OCI-LY7 (cell line): ENCODE measurements at regions not wholly inside any gene's neighbourhood (a gene's known extent, or its start where the extent isn't known, plus 50 kb on each side); places are given as distances from the start of the nearest gene placed in this dataset.

Experiments
- BruUV-seq: library from RNA; stranded (reverse); fragments of 400-500 nt; replicated peaks from 2 replicates; lab custom pipeline; 2021; lab: Mats Ljungman, UMichigan
- CTCF ChIA-PET: fragments of 300-600 bp; sonication (Branson Sonifier 250); formaldehyde crosslinking; loops from one replicate; lab custom pipeline; 2022; ENCODE audit warnings: antibody characterized with exemption; ENCODE audit not compliant: unreplicated experiment; lab: Charles Lee
- POLR2A ChIA-PET: fragments of 300-600 bp; sonication (Branson Sonifier 250); formaldehyde crosslinking; loops from one replicate; lab custom pipeline; 2022; ENCODE audit warnings: antibody characterized with exemption; lab: Charles Lee
- DNase-seq: peaks from one replicate; pipeline ENCODE4 v3.0.0-alpha.2; 2015; ENCODE audit warnings: low spot score
- H2AFZ ChIP-seq: fragments of 200-600 bp; sonication (generic), shearing (Covaris generic); 2 replicates; pipeline ENCODE4 v1.6.1; 2014; ENCODE audit warnings: mild to moderate bottlenecking, antibody characterized with exemption, low read length, moderate library complexity
- H3K27ac ChIP-seq: fragments of 200-600 bp; sonication (generic); 2 replicates; pipeline ENCODE4 v1.5.1; 2014; ENCODE audit warnings: mixed run types, low read depth, mild to moderate bottlenecking, moderate library complexity, low read length, inconsistent platforms; ENCODE audit not compliant: poor library complexity, severe bottlenecking
- H3K36me3 ChIP-seq: fragments of 200-600 bp; sonication (generic); 2 replicates; pipeline ENCODE4 v1.6.1; 2014; ENCODE audit warnings: mild to moderate bottlenecking, antibody characterized with exemption, low read length, moderate library complexity, mixed read lengths; ENCODE audit not compliant: insufficient read depth
- H3K4me1 ChIP-seq: fragments of 200-600 bp; sonication (generic); 2 replicates; pipeline ENCODE4 v1.5.1; 2014; ENCODE audit warnings: mild to moderate bottlenecking, low read length; ENCODE audit not compliant: insufficient read depth, poor library complexity, severe bottlenecking
- H3K4me2 ChIP-seq: fragments of 200-600 bp; sonication (generic); 2 replicates; pipeline ENCODE4 v1.6.1; 2014; ENCODE audit warnings: mild to moderate bottlenecking, low read length
- H3K4me3 ChIP-seq: fragments of 200-600 bp; sonication (generic); 2 replicates; pipeline ENCODE4 v1.5.1; 2014; ENCODE audit warnings: mild to moderate bottlenecking, low read depth, low read length; ENCODE audit not compliant: poor library complexity, severe bottlenecking
- H3K79me2 ChIP-seq: fragments of 200-600 bp; sonication (generic); 2 replicates; pipeline ENCODE4 v1.6.1; 2016; ENCODE audit warnings: low read depth, mild to moderate bottlenecking, low read length, moderate library complexity, mixed read lengths; ENCODE audit not compliant: insufficient read depth
- H3K9me2 ChIP-seq: fragments of 200-600 bp; sonication (generic); 2 replicates; pipeline ENCODE4 v1.6.1; 2016; ENCODE audit warnings: mild to moderate bottlenecking, low read length, mixed read lengths; ENCODE audit not compliant: insufficient read depth
- H3K9me3 ChIP-seq: fragments of 200-600 bp; sonication (generic); 2 replicates; pipeline ENCODE4 v1.6.1; 2014; ENCODE audit warnings: mild to moderate bottlenecking, mixed run types, low read length, mixed read lengths
- H4K20me1 ChIP-seq: fragments of 200-600 bp; sonication (generic); 2 replicates; pipeline ENCODE4 v1.6.1; 2014; ENCODE audit warnings: mild to moderate bottlenecking, antibody characterized with exemption, low read length, moderate library complexity, mixed read lengths; ENCODE audit not compliant: insufficient read depth
- EZH2phosphoT487 ChIP-seq: fragments of 200-600 bp; sonication (generic); IDR thresholded peaks from 2 replicates; pipeline ENCODE4 v1.6.1; 2018; ENCODE audit warnings: low read depth, borderline replicate concordance, mild to moderate bottlenecking, mixed run types, antibody characterized with exemption, low read length, moderate library complexity, mixed read lengths
- intact Hi-C: fragments of 100-400 bp; cut with micrococcal nuclease; formaldehyde crosslinking; loops from one replicate; pipeline ENCODE4 v1.10.0; 2022; ENCODE audit not compliant: unreplicated experiment
- TF ChIP-seq, protein P1 (sequence below): fragments of 200-600 bp; sonication (generic); conservative IDR thresholded peaks from 2 replicates; pipeline ENCODE4 v1.5.1; 2014; ENCODE audit warnings: mild to moderate bottlenecking, antibody characterized with exemption, low read length, moderate library complexity, mixed read lengths

DNA sequence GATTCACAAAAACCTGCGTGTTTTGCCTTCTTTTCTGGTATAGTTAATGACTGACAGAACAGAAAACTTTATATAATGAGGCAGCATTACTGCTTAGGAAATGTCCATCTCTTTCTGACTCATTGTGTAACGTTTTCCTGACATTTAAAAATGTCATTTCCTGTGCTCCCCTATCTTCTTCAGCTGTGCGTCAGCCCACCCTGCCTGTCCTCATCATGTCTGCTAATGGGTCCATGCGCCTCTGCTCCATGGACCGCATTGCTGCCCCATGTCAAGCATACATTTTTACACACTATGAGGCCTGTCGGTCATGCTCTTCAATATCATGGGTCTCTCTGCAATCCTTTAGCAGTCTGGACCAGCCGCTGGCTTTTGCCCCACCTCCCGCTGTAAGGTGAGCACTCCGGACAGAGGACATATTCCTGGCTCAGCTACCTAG is 234.3 kb downstream of the CDCA7 start:
- no peak overlapping the region for H3K4me3 ChIP-seq
- H3K36me3 ChIP-seq, result no peaks in the 10 kb centered on the region
- H3K4me1 ChIP-seq, result no peaks in the 10 kb centered on the region
- H3K79me2 ChIP-seq, result no peaks in the 10 kb centered on the region
- TF ChIP-seq, protein P1, sequence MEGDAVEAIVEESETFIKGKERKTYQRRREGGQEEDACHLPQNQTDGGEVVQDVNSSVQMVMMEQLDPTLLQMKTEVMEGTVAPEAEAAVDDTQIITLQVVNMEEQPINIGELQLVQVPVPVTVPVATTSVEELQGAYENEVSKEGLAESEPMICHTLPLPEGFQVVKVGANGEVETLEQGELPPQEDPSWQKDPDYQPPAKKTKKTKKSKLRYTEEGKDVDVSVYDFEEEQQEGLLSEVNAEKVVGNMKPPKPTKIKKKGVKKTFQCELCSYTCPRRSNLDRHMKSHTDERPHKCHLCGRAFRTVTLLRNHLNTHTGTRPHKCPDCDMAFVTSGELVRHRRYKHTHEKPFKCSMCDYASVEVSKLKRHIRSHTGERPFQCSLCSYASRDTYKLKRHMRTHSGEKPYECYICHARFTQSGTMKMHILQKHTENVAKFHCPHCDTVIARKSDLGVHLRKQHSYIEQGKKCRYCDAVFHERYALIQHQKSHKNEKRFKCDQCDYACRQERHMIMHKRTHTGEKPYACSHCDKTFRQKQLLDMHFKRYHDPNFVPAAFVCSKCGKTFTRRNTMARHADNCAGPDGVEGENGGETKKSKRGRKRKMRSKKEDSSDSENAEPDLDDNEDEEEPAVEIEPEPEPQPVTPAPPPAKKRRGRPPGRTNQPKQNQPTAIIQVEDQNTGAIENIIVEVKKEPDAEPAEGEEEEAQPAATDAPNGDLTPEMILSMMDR, result no peak
- TF ChIP-seq EZH2phosphoT487, result no peak
- no peaks in the 10 kb centered on the region for H3K9me2 ChIP-seq
- no peak for DNase-seq
- no peak overlapping the region for H3K27ac ChIP-seq
- no peaks in the 10 kb centered on the region for H4K20me1 ChIP-seq
- POLR2A ChIA-PET, result interaction anchor here (1.0 kb wide), 1 partner anchor 74 kb away, joined by 3 read pairs; no protein-coding TSS in a partner anchor
- CTCF ChIA-PET, result no interaction called here
- no peak overlapping the region for H3K4me2 ChIP-seq
- no TSS peak for BruUV-seq
- no peaks in the 10 kb centered on the region for H3K9me3 ChIP-seq
- intact Hi-C loops, result no loop called here
- no peak overlapping the region for H2AFZ ChIP-seq

- POLR2A ChIA-PET, result interaction anchor here (1.0 kb wide), 2 partner anchors 9 to 73 kb away, joined by 3 read pairs; no protein-coding TSS in a partner anchor
- CTCF ChIA-PET, result no interaction called here
- Histone ChIP-seq H4K20me1 (no peaks in the 10 kb centered on the region), H3K4me3 (no peak overlapping the region), H3K4me1 (no peaks in the 10 kb centered on the region), H3K27ac (no peak overlapping the region), H3K9me3 (0 out of 2 replicates have a peak, but pooled peaks cover 2% of the 10 kb centered on the region), H3K36me3 (no peaks in the 10 kb centered on the region), H3K79me2 (no peaks in the 10 kb centered on the region), H3K9me2 (no peaks in the 10 kb centered on the region), H3K4me2 (no peak overlapping the region), H2AFZ (no peak overlapping the region)
- BruUV-seq, result no TSS peak
- intact Hi-C loops, result no loop called here
- no peak for DNase-seq
- TF ChIP-seq EZH2phosphoT487, result no peak
- TF ChIP-seq, protein P1, result no peak
Measured at GRCh38 chr2:173589604-173590275, 235.1 kb downstream of the CDCA7 start.

DNA sequence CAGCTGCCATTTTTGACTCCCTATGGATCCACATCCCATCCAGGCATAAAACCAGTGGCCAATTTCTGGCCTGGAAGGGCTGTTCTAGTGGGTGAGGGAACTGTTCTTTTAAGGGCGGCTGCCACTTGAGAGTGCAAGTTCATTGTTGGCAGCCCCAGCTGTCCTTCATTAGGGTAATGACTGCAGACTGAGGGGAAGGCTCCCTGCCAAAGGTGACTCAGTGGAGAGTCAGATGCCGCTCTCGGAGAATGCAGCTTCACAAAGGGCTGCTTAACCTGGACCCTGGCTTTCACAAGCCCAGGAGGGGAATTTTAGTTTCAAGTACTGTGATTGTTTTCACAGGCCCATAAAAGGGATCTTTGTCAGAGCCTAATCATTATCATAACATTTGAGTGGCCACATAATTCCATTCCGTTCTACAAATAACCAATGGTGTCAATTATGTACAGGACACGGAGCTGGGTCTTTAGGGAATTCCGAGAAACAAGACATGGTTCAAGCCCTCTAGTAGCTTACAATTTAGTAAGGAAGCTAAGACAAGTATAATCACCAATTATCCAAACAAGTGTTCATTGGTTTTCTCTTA is 235.7 kb downstream of the CDCA7 start:
- TF ChIP-seq, protein P1, result no peak
- CTCF ChIA-PET, result no interaction called here
- no peak for DNase-seq
- Histone ChIP-seq H3K9me2 (no peaks in the 10 kb centered on the region), H4K20me1 (no peaks in the 10 kb centered on the region), H3K9me3 (0 out of 2 replicates have a peak, but pooled peaks cover 4% of the 10 kb centered on the region), H3K27ac (no peak overlapping the region), H3K4me3 (no peak overlapping the region), H3K4me1 (no peaks in the 10 kb centered on the region), H2AFZ (no peak overlapping the region), H3K4me2 (no peak overlapping the region), H3K79me2 (no peaks in the 10 kb centered on the region), H3K36me3 (no peaks in the 10 kb centered on the region)
- POLR2A ChIA-PET, result interaction anchor here (0.7 to 1.0 kb wide), 4 partner anchors 9 to 177 kb away, joined by 3 to 4 read pairs (median 3); no protein-coding TSS in a partner anchor
- intact Hi-C loops, result no loop called here
- BruUV-seq, result no TSS peak
